SW480 (cell line): ENCODE measurements at regions not wholly inside any gene's neighbourhood (a gene's known extent, or its start where the extent isn't known, plus 50 kb on each side); places are given as distances from the start of the nearest gene placed in this dataset.
"Not testable (repeated sequence)": the region's sequence is repeated elsewhere in the genome, so short reads cannot be mapped to it uniquely, and the experiment has no call there.

Experiments used
- DNase-seq: peaks from one replicate; pipeline ENCODE4 v3.0.0-alpha.2; 2016; ENCODE audit warnings: low spot score

DNA sequence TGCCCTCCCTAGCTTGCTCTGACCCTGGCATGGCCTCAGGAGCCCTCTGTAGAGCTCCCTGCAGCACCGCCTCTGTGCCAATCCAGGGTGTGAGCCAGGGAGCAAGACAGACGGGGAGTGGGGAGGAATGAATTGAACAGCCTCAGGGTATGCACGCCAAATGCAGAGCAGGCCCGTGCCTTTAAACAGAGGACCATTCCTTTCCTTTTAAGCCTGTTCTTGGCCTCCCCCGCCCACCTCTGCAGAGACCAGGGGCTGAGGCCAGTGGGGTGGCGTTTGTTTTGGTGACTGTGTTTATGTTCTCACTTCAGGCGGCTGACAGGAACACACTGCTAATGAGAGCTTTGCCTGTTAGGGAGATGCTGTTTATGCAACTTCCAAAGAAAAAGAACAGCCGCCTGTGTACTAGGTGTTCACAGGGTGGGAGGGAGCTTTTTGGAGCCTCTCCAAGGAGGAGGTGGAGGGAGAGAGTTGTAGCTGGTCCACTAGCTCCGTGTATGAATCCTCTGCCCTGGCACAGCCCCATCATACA is 528.1 kb upstream of the DPP6 start:
- no peak for DNase-seq

DNA sequence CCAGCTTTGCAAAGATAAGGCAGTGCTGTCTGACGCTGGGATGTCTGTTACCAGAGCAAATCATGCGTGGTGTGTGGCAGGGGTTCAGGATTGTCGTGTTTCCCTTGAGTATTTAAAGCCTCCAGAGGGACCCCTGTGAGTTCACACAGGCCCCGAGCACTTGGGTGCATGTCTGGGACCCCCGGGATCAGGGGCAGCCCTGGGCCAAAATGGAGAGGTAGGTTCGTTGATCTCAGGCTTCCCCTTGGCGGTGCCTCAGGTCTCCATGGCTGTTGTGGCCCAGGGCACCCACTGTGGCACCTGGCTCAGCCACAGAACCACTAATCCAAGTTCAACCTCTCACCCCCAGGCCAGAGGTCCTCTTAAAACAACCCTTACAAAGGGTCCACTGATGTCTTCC is 523.1 kb upstream of the DPP6 start:
- DNase-seq = no peak

DNA sequence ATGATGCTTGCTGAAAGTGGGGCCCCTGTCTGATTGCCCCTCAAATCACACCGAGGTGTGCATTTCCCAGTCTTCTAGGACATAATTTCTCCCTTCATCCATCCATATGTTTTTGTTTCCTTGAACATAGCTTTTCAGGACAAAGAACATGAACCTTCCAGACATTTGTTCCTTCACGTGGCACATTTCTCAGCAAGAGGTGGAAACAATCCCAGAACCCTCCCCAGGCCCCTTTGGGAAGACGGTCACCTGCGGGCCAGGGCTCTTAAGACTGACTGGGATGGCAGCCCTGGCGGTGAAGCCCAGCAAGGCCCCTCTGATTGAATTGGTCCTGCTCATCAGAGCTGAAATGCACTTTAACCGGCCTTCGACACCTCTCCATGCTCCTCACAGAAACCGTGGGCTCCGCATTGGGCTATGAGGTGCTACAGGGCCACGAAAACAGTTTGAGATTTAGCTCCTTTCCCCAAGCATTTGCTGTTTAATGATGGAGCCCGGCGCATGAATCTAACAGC is 522.5 kb upstream of the DPP6 start:
- no peak for DNase-seq

DNA sequence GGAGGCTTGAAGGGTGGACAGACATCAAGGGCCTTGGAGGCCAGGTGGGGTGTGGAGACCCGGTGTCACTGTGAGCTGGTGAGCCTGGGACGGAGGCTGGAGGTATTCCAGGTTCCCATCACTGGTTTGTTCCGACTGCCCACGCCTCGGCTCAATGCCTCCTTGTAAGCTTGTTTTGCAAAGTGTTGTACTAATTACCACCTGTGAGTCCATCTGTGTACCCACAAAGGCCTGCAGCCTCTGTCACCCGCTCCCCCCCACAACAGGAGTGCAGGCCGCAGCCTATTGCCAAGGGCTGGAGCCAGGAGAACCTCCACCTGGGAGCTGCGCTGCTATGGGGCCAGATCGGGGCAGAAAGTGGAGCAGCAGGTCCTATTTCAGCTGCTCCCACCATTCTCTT is 521.8 kb upstream of the DPP6 start:
- DNase-seq = no peak

DNA sequence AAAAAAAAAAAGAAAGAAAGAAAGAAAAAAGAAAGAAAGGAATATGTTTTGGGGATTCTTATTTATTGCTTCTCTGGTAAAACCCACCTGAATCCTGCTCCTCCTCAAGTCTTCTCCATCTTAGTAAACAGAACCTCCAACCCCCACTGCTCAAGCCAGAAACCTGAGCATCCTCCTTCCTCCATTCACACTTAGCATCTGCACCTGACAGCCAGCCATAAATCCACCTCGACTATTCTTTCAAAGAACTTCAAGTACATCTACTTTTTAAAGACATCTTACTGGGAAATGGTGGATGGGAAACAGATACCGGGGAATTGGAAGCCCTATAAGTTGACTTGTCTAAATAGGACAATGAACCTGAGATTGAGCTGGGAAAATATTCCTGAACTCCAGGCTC is 519.9 kb upstream of the DPP6 start:
- DNase-seq = no peak

DNA sequence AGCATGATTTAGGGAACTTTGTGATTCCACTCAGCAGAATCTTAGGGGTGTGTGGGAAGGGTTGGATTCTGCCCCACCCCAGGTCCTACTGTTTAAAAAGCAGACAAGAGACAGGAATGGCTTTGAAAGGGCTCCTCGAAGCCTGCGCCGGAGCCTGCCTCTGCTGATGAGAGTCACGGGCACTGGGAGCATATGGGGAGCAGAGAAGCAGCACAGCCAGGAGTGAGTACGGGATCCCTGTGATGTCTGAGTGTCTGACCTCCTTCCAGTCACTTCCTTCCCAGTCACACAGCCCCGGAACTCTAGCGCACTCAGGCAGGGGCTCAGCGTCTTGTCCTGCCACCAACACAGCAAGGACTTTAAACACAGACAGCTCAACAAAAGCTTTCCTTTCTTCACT is 514.9 kb upstream of the DPP6 start:
- no peak for DNase-seq

DNA sequence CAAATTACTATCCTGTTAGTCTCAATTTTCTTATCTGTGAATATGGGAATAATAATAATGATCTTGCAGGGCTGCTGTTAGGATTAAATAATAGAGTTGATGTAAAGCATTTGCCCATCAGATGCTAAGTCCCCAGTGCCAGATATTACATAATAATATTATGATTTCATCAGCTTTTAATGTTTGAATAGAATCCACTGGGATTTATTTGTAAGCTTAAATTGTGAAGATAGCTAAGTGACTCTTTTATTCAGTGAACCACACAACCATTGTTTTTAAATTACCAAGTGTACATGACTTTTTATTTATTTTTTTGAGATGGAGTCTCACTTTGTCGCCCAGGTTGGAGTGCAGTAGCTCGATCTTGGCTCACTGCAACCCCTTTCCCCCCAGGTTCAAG is 510.3 kb upstream of the DPP6 start:
- DNase-seq = no peak

DNA sequence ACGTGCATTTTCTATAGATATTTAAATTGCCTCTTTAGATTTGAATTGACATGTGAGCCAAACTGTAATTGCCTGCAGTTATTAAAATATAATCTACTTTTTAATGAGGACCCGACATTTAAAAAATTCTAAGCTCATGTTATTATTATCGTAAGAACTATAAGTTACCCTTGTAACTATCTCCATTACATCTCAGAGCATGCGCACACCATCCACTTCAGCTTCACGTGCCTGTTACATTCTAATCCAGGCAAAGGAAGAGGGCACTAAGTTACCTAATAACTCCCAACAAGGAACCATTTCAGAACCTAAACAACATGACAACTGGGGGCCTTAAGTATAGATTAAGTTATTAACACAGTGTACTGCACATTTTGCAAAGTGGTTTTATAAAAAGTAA is 509.0 kb upstream of the DPP6 start:
- no peak for DNase-seq

DNA sequence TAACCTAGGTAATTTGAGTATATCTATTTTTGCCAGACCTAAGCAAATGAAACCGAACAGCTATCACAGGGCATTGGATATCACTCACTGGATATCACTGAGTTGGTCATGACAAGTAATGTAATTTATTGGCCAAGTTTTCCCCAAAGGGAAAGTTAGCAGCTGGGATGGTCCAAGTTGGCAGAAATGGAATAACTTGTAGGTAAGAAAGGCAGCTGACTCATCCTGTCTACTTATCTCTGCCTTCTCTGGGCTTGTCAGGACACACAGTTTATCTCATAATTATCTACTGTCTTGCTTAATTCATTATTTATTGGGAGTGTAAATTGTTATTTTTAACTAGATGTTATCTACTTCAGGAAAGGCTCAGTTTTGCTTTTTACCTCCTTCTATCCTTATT is 502.0 kb upstream of the DPP6 start:
- no peak for DNase-seq

DNA sequence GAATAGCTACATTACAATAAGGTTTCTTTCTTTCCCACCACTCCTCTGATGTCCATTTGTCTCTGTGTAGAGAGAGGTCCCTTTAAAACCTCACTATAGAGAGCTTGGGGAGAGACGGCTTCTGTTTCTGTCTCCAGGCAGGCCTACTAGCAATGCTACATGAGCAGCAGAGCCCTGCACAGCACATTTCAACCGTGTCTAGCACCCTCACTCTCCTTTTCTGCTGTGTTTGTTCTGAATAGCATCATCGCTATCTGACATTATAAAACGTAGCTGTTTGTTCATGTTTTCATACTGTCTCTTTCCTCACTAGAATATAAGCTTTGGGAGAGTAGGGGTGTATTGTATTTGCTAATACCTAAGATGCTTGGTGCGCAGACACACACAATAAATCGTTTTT is 487.8 kb upstream of the DPP6 start:
- DNase-seq = no peak

DNA sequence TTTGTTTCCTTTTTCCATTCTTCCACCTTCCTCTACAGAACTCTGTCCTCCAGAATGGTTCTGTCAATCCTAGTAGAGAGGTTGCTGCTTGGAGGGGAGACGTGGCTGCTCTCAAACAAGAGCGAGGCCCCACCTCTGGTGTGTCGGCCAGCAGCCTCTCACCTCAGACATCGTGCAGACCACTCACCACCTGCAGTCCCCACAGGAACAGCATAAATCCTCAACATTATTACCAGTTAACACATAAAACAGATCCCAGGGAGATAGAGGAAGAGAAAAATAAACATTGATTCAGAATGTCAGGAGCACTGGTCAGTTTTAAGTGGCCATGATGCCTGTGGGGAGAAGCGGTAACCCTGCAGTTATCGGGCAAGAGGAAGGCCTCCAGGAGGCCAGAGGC is 485.9 kb upstream of the DPP6 start:
- DNase-seq = no peak

DNA sequence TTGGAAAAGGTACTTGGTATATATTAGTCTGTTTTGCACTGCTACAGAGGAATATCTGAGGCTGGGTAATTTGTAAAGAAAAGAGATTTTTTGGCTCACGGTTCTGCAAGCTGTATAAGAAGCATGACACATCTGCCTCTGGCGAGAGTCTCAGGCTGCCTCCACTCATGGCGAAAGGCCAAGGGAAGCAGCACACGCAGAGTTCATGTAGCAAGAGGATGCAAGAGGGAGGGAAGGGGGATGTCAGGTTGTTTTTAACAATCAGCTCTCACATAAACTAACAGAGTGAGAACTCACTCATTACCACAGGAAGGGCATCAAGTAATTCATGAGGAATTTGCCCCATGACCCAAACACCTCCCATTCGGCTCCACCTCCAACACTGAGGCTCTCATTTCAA is 484.8 kb upstream of the DPP6 start:
- DNase-seq = no peak

DNA sequence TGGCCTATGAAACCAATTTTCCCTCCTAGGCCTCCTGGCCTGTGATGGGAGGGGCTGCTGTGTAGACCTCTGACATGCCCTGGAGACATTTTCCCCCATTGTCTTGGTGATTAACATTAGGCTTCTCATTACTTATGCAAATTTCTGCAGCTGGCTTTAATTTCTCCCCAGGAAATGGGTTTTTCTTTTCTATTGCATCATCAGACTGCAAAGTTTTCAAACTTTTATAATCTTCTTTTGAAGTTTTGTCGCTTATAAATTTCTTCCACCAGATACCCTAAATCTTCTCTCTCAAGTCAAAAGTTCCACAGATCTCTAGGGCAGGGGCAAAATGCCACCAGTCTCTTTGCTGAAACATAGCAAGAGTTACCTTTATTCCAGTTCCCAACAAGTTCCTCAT is 482.7 kb upstream of the DPP6 start:
- DNase-seq = not testable (repeated sequence)

DNA sequence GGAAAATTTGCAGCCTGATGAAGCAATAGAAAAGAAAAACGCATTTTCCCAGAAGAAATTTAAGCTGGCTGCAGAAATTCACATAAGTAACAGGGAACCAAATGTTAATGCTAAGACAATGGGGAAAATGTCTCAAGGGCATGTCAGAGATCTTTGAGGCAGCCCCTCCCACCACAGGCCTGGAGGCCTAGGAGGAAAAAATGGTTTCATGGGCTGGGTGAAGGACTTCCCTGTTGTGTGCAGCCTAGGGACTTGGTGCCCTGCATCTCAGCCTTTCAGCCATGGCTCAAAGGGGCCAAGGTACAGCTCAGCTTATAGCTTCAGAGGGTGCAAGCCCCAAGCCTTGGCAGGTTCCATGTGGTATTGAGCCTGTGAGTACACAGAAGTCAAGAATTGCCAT is 476.1 kb upstream of the DPP6 start:
- no peak for DNase-seq

DNA sequence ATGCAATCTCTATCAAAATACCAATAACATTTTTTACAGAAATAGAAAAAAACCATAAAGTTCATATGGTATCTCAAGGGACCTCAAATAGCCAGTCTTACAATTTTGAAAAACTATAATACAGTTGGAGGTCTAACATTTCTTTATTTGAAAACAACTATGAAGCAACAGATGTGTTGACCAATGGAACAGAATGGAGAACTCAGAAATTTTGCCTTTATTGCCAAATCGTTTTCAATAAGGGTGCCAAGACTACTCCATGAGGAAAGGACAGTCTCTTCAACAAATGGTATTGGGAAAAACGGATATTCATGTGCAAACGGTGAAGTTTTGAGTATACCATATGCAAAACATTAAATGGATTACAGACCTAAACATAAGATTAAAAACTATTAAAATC is 470.8 kb upstream of the DPP6 start:
- no peak for DNase-seq

DNA sequence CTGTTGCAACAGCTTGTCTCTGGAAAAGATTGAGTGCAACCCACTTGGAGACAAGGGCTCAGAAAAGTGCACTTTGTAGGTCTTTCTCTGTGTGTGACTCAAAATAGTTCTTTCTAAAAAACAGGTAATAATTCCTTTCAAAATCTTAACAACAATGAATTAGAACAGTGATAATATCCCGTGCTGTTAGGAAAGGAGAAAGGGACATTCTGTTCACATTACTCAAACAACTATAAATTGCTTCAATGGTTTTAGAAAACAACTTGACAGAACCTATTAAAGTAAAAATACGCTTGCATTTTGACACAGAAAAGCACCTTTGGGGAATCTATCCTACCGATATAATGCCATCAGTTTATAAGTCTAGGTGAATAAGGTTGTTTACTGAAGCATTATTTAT is 468.1 kb upstream of the DPP6 start:
- no peak for DNase-seq

DNA sequence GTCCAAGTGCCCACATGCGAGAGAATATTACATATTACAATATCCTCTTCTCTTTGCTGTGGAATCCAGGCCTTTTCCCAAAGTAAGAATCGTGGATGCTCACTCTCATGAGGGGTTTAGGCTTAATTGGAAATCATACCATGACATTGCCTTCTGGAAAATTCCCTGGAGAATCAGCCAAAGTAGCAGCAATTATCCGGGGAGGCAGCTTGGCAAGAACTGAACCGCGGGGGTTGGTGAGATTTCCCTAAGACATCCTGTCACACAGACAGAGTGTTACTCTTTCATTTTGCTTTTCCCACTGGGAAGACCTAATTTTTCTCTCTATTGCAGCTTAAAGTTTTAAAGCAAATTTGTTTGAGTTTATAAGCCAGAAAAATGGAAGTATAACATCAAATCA is 463.6 kb upstream of the DPP6 start:
- DNase-seq = no peak

DNA sequence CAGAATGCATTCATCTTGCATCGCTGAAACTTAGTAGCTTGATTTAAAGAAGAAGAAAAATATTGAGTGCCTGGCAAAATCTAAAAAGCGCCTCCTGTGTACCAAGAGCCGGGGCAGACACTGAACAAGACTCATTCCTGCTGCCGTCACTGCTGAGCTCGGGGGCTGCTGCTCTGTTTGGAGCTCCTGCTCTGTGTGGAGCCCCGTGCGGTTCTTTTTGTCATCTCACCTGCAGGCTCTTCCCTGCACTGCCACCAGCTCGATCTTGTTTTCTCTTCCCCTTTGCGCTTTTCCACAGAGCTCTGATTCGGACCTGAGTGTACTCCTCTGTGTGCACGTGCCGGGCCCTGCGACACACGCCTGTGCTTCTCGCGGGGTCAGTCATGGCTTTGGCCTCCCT is 462.1 kb upstream of the DPP6 start:
- DNase-seq = peak; percentile 3

DNA sequence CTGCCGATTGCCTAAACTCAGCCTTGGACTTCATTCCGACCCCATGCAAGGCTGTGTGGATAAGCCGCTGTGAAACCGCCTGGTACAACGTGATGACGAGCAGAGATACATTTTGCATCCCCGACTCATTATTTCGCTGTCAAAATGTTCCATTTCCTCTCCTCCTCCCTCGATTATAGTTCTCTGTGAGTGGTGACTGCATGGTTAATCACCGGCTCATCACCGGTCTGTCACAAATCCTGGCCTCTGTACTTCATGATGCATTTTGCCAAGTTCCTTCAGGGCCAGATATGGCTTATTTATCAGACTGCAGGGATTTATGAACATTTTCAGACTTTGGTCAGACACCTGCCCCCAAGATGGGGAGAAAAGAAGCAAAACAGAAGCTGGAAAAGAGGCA is 461.6 kb upstream of the DPP6 start:
- DNase-seq = no peak

DNA sequence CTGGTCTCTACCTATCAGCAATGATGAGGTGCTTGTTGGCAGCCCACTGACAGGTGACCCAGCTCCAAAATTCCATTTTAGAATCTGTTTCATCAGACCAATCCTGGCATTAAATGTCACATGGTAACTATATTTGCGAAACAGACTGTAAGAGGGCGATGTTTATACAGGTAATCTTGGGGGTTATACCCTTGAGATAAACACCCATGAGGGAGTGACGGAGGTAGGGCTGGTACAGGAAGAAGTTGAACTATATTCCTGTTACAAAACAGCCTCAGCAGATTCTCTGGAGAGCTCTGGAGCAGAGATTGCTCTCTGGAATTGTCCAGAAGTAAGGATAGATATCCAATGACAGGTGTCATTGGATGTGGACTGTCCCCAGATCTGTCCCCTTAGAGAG is 444.8 kb upstream of the DPP6 start:
- DNase-seq = no peak

DNA sequence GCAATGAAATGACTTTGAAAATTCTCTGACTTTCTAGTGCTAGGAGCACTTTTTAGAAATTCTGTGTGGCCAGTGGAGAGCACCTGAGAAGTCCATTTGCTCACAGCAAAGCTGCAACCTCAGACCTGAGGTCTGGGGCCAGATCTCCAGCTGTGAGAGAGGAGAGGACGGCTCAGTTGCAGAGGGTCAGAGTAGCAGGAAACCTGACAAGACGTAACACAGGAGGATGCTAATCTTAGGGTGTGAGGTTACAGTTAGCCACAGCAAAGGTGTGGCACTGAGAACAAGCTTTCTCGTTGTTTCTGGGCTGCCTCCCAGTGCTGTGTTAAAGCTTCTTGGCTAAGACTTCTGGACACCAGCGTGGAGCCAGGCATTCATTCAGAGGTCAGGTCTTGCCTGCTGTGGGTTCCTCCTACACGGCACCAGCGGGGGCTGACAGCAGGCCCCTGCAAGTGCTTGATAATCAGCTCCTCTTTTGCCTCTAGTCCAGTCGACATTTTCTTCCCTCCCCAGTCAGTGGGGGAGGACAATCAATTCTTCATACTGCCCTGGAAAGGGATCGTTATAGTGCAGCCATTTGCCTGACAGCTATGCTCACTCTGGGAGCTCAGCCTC is 435.4 kb upstream of the DPP6 start:
- no peak for DNase-seq

DNA sequence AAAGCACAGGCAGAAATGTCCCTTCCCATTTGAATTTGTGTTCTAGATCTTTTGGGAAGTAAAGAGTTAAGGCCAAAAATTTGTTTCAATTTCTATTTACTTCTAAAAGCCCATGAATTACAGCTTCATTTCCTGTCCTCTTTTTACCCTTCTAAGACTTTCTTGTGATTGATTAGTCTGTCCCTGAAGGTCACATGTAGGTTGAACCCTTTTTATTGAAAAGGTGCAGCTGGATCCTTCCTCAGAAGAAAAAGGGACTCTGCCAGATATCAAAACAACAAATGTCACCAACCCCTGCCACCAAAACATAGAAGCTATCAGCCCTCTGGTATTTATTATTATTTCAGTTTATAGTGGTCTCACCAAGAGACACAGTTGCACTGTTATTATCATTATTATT is 424.9 kb upstream of the DPP6 start:
- no peak for DNase-seq

DNA sequence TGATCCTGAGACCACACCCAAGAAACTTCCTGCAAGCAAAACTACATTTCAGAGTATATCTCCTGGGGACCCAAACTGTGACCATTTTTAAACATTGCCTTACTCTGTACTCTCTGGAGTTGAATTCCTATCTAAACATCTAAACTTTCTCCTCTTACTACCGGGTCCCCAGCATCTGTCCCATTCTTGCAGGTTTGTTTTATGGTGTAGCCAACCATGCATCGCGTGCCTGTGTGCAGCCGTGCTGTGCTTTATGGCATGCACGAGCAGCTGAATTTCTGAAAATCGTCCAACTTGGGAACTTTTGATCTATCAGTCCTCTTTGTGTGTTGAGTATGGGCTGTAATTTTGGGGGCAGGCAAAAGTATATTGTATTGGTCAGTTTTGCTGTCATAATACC is 423.8 kb upstream of the DPP6 start:
- DNase-seq = no peak

DNA sequence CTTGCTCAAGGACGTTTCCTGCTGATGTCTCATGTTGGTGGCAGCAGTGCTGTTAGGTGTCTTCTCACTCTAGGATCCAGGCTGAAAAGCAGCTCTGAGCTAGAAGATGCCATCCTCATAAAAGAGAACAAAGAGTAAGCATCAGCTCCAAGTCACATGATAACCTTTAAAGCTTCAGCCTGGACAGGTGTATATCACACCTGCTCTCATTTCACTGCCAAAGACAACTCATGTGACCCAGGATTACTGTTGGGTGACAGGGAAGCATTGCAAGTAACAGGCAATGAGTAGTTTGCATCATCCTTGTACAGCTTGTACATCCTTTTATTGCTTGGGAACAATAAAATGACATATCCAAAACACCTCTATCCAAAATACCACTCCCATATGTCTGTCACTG is 423.4 kb upstream of the DPP6 start:
- no peak for DNase-seq
